SK-N-SH (cell line): ENCODE measurements at regions not wholly inside any gene's neighbourhood (a gene's known extent, or its start where the extent isn't known, plus 50 kb on each side); places are given as distances from the start of the nearest gene placed in this dataset.

Source experiments
- CTCF ChIP-seq: fragments of 200-600 bp; sonication (generic); IDR thresholded peaks from 2 replicates; pipeline ENCODE4 v1.6.1; 2017; ENCODE audit warnings: antibody characterized with exemption, mild to moderate bottlenecking, moderate library complexity
- POLR2AphosphoS5 ChIP-seq: IDR thresholded peaks from 2 replicates; pipeline ENCODE4 v1.6.1; 2012; ENCODE audit warnings: low read depth, low read length
- RFX5 ChIP-seq: IDR thresholded peaks from 2 replicates; pipeline ENCODE4 v1.6.1; 2012; ENCODE audit warnings: mild to moderate bottlenecking, improper control_type of control experiment, low read length
- TCF12 ChIP-seq: IDR thresholded peaks from 2 replicates; pipeline ENCODE4 v1.4.0; 2012

- TF ChIP-seq POLR2AphosphoS5 (no peak), TCF12 (no peak), RFX5 (no peak), CTCF (no peak)
These were observed 67.8 kb upstream of the KLF4 start for GRCh38 chr9:107557236-107557990.
